HepG2 (cell line): ENCODE measurements at regions not wholly inside any gene's neighbourhood (a gene's known extent, or its start where the extent isn't known, plus 50 kb on each side); places are given as distances from the start of the nearest gene placed in this dataset.

ENCODE experiments used
- CHD2 ChIP-seq: IDR thresholded peaks from 2 replicates; pipeline ENCODE4 v1.6.1; 2011; ENCODE audit warnings: low read depth, low read length, improper control_type of control experiment
- ELF4 ChIP-seq: sonication (generic); formaldehyde crosslinking; IDR thresholded peaks from 2 replicates; pipeline ENCODE4 v1.5.0; 2020; ENCODE audit warnings: missing genetic modification reagents, mild to moderate bottlenecking, moderate library complexity, borderline replicate concordance
- NCOA1 ChIP-seq: sonication (generic); formaldehyde crosslinking; IDR thresholded peaks from 2 replicates; pipeline ENCODE4 v1.9.0; 2021; ENCODE audit warnings: missing genetic modification reagents
- PATZ1 ChIP-seq: sonication (generic); formaldehyde crosslinking; IDR thresholded peaks from 2 replicates; pipeline ENCODE4 v1.4.0; 2020; ENCODE audit warnings: missing genetic modification reagents
- RFX5 ChIP-seq: IDR thresholded peaks from 2 replicates; pipeline ENCODE4 v1.6.1; 2011; ENCODE audit warnings: low read depth, low read length, improper control_type of control experiment
- ZHX2 ChIP-seq, 2 experiments: sonication (generic) in 1 of 2; formaldehyde crosslinking in 1 of 2; IDR thresholded peaks; 2 replicates each; pipeline versions ENCODE4 v1.6.1 to v1.9.0; 2014 to 2022; ENCODE audit warnings: antibody characterized with exemption in 1 of 2, borderline replicate concordance in 1 of 2, inconsistent platforms in 1 of 2, low read depth in 1 of 2, missing genetic modification reagents in 1 of 2
- ZNF350 ChIP-seq: sonication (generic); formaldehyde crosslinking; IDR thresholded peaks from 2 replicates; pipeline ENCODE4 v1.4.0; 2020; ENCODE audit warnings: mild to moderate bottlenecking, low read depth, missing genetic modification reagents, borderline replicate concordance
- ZNF556 ChIP-seq: sonication (generic); formaldehyde crosslinking; IDR thresholded peaks from 2 replicates; pipeline ENCODE4 v1.4.0; 2020; ENCODE audit warnings: mild to moderate bottlenecking, missing genetic modification reagents, borderline replicate concordance
- ZNF788 ChIP-seq: sonication (generic); formaldehyde crosslinking; IDR thresholded peaks from 2 replicates; pipeline ENCODE4 v1.5.0; 2020; ENCODE audit warnings: mild to moderate bottlenecking, missing genetic modification reagents, borderline replicate concordance
- TF ChIP-seq, protein P1 (sequence below), 2 experiments: IDR thresholded peaks; 2 replicates each; pipeline ENCODE4 v1.6.1; 2011 to 2012; ENCODE audit warnings: low read length in 2 of 2, borderline replicate concordance in 1 of 2, low read depth in 1 of 2, mild to moderate bottlenecking in 1 of 2, moderate library complexity in 1 of 2
- TF ChIP-seq, protein P2 (sequence below): sonication (generic); formaldehyde crosslinking; IDR thresholded peaks from 2 replicates; pipeline ENCODE4 v1.4.0; 2020; ENCODE audit warnings: mild to moderate bottlenecking, missing genetic modification reagents
- TF ChIP-seq, protein P3 (sequence below), 2 experiments: fragments of 450-650 bp in 1 of 2; sonication (generic) in 1 of 2; formaldehyde crosslinking in 1 of 2; IDR thresholded peaks; 2 replicates each; pipeline versions ENCODE4 v1.6.1 to v1.8.0; 2016 to 2022; ENCODE audit warnings: antibody characterized with exemption in 1 of 2, mild to moderate bottlenecking in 1 of 2, missing genetic modification reagents in 1 of 2

GRCh38 chr5:50576686-50577256, 89.7 kb upstream of the PARP8 start:
- TF ChIP-seq ZNF556 (CRISPR knock-in tag) (no peak), ZNF788 (CRISPR knock-in tag) (no peak), PATZ1 (no peak), CHD2 (no peak), ZNF350 (no peak), ELF4 (CRISPR knock-in tag) (no peak), NCOA1 (no peak), ZHX2 (IDR thresholded peaks at IDR 0.05; ENCODE audit: low read depth) (no peak), ZHX2 (CRISPR knock-in tag; IDR thresholded peaks at IDR 0.05; ENCODE audit: borderline replicate concordance) (no peak), RFX5 (no peak)
- TF ChIP-seq, protein P1, sequence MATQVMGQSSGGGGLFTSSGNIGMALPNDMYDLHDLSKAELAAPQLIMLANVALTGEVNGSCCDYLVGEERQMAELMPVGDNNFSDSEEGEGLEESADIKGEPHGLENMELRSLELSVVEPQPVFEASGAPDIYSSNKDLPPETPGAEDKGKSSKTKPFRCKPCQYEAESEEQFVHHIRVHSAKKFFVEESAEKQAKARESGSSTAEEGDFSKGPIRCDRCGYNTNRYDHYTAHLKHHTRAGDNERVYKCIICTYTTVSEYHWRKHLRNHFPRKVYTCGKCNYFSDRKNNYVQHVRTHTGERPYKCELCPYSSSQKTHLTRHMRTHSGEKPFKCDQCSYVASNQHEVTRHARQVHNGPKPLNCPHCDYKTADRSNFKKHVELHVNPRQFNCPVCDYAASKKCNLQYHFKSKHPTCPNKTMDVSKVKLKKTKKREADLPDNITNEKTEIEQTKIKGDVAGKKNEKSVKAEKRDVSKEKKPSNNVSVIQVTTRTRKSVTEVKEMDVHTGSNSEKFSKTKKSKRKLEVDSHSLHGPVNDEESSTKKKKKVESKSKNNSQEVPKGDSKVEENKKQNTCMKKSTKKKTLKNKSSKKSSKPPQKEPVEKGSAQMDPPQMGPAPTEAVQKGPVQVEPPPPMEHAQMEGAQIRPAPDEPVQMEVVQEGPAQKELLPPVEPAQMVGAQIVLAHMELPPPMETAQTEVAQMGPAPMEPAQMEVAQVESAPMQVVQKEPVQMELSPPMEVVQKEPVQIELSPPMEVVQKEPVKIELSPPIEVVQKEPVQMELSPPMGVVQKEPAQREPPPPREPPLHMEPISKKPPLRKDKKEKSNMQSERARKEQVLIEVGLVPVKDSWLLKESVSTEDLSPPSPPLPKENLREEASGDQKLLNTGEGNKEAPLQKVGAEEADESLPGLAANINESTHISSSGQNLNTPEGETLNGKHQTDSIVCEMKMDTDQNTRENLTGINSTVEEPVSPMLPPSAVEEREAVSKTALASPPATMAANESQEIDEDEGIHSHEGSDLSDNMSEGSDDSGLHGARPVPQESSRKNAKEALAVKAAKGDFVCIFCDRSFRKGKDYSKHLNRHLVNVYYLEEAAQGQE (IDR thresholded peaks at IDR 0.05; ENCODE audit: borderline replicate concordance in 1 of 2, low read depth in 1 of 2, low read length in 2 of 2) = no peak
- TF ChIP-seq, protein P2, sequence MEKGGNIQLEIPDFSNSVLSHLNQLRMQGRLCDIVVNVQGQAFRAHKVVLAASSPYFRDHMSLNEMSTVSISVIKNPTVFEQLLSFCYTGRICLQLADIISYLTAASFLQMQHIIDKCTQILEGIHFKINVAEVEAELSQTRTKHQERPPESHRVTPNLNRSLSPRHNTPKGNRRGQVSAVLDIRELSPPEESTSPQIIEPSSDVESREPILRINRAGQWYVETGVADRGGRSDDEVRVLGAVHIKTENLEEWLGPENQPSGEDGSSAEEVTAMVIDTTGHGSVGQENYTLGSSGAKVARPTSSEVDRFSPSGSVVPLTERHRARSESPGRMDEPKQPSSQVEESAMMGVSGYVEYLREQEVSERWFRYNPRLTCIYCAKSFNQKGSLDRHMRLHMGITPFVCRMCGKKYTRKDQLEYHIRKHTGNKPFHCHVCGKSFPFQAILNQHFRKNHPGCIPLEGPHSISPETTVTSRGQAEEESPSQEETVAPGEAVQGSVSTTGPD (CRISPR knock-in tag) = no peak
- TF ChIP-seq, protein P3, sequence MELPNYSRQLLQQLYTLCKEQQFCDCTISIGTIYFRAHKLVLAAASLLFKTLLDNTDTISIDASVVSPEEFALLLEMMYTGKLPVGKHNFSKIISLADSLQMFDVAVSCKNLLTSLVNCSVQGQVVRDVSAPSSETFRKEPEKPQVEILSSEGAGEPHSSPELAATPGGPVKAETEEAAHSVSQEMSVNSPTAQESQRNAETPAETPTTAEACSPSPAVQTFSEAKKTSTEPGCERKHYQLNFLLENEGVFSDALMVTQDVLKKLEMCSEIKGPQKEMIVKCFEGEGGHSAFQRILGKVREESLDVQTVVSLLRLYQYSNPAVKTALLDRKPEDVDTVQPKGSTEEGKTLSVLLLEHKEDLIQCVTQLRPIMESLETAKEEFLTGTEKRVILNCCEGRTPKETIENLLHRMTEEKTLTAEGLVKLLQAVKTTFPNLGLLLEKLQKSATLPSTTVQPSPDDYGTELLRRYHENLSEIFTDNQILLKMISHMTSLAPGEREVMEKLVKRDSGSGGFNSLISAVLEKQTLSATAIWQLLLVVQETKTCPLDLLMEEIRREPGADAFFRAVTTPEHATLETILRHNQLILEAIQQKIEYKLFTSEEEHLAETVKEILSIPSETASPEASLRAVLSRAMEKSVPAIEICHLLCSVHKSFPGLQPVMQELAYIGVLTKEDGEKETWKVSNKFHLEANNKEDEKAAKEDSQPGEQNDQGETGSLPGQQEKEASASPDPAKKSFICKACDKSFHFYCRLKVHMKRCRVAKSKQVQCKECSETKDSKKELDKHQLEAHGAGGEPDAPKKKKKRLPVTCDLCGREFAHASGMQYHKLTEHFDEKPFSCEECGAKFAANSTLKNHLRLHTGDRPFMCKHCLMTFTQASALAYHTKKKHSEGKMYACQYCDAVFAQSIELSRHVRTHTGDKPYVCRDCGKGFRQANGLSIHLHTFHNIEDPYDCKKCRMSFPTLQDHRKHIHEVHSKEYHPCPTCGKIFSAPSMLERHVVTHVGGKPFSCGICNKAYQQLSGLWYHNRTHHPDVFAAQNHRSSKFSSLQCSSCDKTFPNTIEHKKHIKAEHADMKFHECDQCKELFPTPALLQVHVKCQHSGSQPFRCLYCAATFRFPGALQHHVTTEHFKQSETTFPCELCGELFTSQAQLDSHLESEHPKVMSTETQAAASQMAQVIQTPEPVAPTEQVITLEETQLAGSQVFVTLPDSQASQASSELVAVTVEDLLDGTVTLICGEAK (IDR thresholded peaks at IDR 0.05) = no peak
- TF ChIP-seq, protein P3 (CRISPR knock-in tag; IDR thresholded peaks at IDR 0.05) = no peak
